ENCODE measurements at regions not wholly inside any gene's neighbourhood (a gene's known extent, or its start where the extent isn't known, plus 50 kb on each side); places are given as distances from the start of the nearest gene placed in this dataset.
A peak's percentile ranks its signal among the peaks of the same experiment; 100 is the strongest.

- TF ChIP-seq, protein P1, sequence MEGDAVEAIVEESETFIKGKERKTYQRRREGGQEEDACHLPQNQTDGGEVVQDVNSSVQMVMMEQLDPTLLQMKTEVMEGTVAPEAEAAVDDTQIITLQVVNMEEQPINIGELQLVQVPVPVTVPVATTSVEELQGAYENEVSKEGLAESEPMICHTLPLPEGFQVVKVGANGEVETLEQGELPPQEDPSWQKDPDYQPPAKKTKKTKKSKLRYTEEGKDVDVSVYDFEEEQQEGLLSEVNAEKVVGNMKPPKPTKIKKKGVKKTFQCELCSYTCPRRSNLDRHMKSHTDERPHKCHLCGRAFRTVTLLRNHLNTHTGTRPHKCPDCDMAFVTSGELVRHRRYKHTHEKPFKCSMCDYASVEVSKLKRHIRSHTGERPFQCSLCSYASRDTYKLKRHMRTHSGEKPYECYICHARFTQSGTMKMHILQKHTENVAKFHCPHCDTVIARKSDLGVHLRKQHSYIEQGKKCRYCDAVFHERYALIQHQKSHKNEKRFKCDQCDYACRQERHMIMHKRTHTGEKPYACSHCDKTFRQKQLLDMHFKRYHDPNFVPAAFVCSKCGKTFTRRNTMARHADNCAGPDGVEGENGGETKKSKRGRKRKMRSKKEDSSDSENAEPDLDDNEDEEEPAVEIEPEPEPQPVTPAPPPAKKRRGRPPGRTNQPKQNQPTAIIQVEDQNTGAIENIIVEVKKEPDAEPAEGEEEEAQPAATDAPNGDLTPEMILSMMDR (conservative IDR thresholded peaks at IDR 0.05; ENCODE audit: low read depth, low read length), result no peak
- H3K4me3 ChIP-seq (ENCODE audit: low read depth, low read length), result no peak overlapping the region
- no peak for DNase-seq (ENCODE audit: low read depth)
Observed at GRCh38 chr4:166228112-166228511, 355.1 kb downstream of the TLL1 start.

GRCh38 chr4:166229799-166230198 is 356.8 kb downstream of the TLL1 start:
- no peak for DNase-seq (ENCODE audit: low read depth)
- TF ChIP-seq, protein P1 (conservative IDR thresholded peaks at IDR 0.05; ENCODE audit: low read depth, low read length), result no peak

GRCh38 chr4:166230841-166231240 is 357.8 kb downstream of the TLL1 start:
- no peak for DNase-seq (ENCODE audit: low read depth)
- no peak overlapping the region for H3K4me3 ChIP-seq (ENCODE audit: low read depth, low read length)
- TF ChIP-seq, protein P1 (conservative IDR thresholded peaks at IDR 0.05; ENCODE audit: low read depth, low read length), result no peak

More at GRCh38 chr4:166229799-166230198, 356.8 kb downstream of the TLL1 start:
- H3K4me3 ChIP-seq (ENCODE audit: low read depth, low read length), result no peak overlapping the region

DNA sequence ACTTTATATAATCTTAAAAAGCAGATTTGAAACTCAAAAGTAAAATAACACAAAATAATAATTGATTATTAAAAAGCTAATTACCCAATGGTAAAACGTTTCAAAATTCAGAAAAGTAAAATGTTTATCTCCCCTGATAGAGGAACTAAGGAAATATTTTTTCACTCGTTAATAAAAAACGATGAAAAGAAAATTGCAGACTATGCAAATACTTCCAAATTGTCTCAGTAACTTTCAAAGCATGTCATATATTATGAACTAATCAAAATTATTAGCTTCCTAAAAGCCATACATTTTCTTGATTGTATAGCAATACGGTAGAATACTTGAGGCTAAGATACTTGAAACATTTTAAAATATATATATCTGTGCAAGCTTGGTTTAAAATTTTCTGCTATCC is 366.3 kb downstream of the TLL1 start:
- DNase-seq (ENCODE audit: low read depth), result no peak
- no peak overlapping the region for H3K4me3 ChIP-seq (ENCODE audit: low read depth, low read length)
- TF ChIP-seq, protein P1 (conservative IDR thresholded peaks at IDR 0.05; ENCODE audit: low read depth, low read length), result no peak

GRCh38 chr4:166252487-166253402 is 379.7 kb downstream of the TLL1 start:
- no peak overlapping the region for H3K4me3 ChIP-seq (ENCODE audit: low read depth, low read length)
- no peak for DNase-seq (ENCODE audit: low read depth)
- TF ChIP-seq, protein P1 (conservative IDR thresholded peaks at IDR 0.05; ENCODE audit: low read depth, low read length), result peak; percentile 81

- no peak for DNase-seq (ENCODE audit: low read depth)
- TF ChIP-seq, protein P1 (conservative IDR thresholded peaks at IDR 0.05; ENCODE audit: low read depth, low read length), result no peak
- H3K4me3 ChIP-seq (ENCODE audit: low read depth, low read length), result no peak overlapping the region
Observed at GRCh38 chr4:166257276-166257675, 384.2 kb downstream of the TLL1 start.

GRCh38 chr4:166257891-166258290 is 384.9 kb downstream of the TLL1 start:
- no peak overlapping the region for H3K4me3 ChIP-seq (ENCODE audit: low read depth, low read length)
- no peak for DNase-seq (ENCODE audit: low read depth)
- TF ChIP-seq, protein P1 (conservative IDR thresholded peaks at IDR 0.05; ENCODE audit: low read depth, low read length), result no peak

Measured in epithelial cell of proximal tubule (primary cell).